B cell (primary cell): ENCODE measurements at regions not wholly inside any gene's neighbourhood (a gene's known extent, or its start where the extent isn't known, plus 50 kb on each side); places are given as distances from the start of the nearest gene placed in this dataset.

Experiments
- EZH2 ChIP-seq: IDR thresholded peaks from 2 replicates; pipeline ENCODE4 v1.6.1; 2012; ENCODE audit warnings: borderline replicate concordance, low read depth, mild to moderate bottlenecking, moderate library complexity, low read length; ENCODE audit not compliant: insufficient read depth, poor library complexity, severe bottlenecking
- TF ChIP-seq, protein P1 (sequence below): fragments of 200-600 bp; IDR thresholded peaks from one replicate; pipeline ENCODE4 v1.8.0; 2022; ENCODE audit warnings: antibody characterized with exemption, mild to moderate bottlenecking

DNA sequence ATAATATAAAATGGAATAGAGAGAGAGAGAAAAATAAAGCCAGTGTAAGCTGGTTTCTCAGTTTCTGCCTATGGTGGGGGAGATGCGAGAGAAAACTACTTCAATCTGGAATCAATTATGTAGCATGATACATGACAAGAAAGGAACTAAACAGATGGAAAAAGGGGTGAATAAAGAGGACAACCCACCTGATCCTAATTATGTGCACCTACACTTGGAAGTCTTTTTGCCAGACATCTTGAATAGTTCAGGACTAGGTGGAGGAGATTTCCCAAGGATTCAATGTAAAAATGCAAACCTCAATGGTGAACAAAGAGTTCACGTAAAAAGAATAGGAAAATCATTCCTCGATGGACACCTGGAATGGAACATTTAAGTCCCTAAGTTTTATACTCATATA lies 524.4 kb upstream of the RGMA start:
- TF ChIP-seq, protein P1, sequence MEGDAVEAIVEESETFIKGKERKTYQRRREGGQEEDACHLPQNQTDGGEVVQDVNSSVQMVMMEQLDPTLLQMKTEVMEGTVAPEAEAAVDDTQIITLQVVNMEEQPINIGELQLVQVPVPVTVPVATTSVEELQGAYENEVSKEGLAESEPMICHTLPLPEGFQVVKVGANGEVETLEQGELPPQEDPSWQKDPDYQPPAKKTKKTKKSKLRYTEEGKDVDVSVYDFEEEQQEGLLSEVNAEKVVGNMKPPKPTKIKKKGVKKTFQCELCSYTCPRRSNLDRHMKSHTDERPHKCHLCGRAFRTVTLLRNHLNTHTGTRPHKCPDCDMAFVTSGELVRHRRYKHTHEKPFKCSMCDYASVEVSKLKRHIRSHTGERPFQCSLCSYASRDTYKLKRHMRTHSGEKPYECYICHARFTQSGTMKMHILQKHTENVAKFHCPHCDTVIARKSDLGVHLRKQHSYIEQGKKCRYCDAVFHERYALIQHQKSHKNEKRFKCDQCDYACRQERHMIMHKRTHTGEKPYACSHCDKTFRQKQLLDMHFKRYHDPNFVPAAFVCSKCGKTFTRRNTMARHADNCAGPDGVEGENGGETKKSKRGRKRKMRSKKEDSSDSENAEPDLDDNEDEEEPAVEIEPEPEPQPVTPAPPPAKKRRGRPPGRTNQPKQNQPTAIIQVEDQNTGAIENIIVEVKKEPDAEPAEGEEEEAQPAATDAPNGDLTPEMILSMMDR = no peak
- no peak for TF ChIP-seq EZH2
